GM21515 (cell line): ENCODE measurements at regions not wholly inside any gene's neighbourhood (a gene's known extent, or its start where the extent isn't known, plus 50 kb on each side); places are given as distances from the start of the nearest gene placed in this dataset.
"Not testable (repeated sequence)": the region's sequence is repeated elsewhere in the genome, so short reads cannot be mapped to it uniquely, and the experiment has no call there.

ENCODE experiments used
- ATAC-seq: cut with Tn5 transposase; IDR thresholded peaks from one replicate; pipeline ENCODE4 v1.9.1; 2021; ENCODE audit not compliant: unreplicated experiment

- ATAC-seq, result no peak
Observed at GRCh38 chr9:124164811-124165210, 92.9 kb upstream of the NEK6 start.

- ATAC-seq, result no peak
Observed at GRCh38 chr9:124174433-124174832, 83.3 kb upstream of the NEK6 start.

- ATAC-seq, result not testable (repeated sequence)
Observed at GRCh38 chr9:124177522-124177921, 80.2 kb upstream of the NEK6 start.

- ATAC-seq, result no peak
Observed at GRCh38 chr9:124179196-124180071, 78.3 kb upstream of the NEK6 start.

GRCh38 chr9:124180557-124180956 lies 77.2 kb upstream of the NEK6 start:
- no peak for ATAC-seq

- no peak for ATAC-seq
Observed at GRCh38 chr9:124182741-124183140, 75.0 kb upstream of the NEK6 start.

- ATAC-seq, result no peak
Observed at GRCh38 chr9:124183772-124184171, 74.0 kb upstream of the NEK6 start.

GRCh38 chr9:124185413-124185812 lies 72.3 kb upstream of the NEK6 start:
- no peak for ATAC-seq

GRCh38 chr9:124187311-124187710 lies 70.4 kb upstream of the NEK6 start:
- no peak for ATAC-seq

GRCh38 chr9:124188331-124189110 lies 69.2 kb upstream of the NEK6 start:
- ATAC-seq, result no peak

- ATAC-seq, result no peak
Observed at GRCh38 chr9:124190761-124191160, 67.0 kb upstream of the NEK6 start.

- ATAC-seq, result no peak
Observed at GRCh38 chr9:124191691-124192395, 65.9 kb upstream of the NEK6 start.

- ATAC-seq, result no peak
Observed at GRCh38 chr9:124196814-124197176, 61.0 kb upstream of the NEK6 start.

- peak; percentile 55 for ATAC-seq
Observed at GRCh38 chr9:124197177-124198095, 60.3 kb upstream of the NEK6 start.

- ATAC-seq, result no peak
Observed at GRCh38 chr9:124198331-124198730, 59.4 kb upstream of the NEK6 start.

- ATAC-seq, result no peak
Observed at GRCh38 chr9:124198948-124199347, 58.8 kb upstream of the NEK6 start.

- no peak for ATAC-seq
Observed at GRCh38 chr9:124199474-124199873, 58.3 kb upstream of the NEK6 start.

- peak; percentile 75 for ATAC-seq
Observed at GRCh38 chr9:124202447-124202971, 55.2 kb upstream of the NEK6 start.

GRCh38 chr9:124205686-124206352 lies 51.9 kb upstream of the NEK6 start:
- ATAC-seq, result no peak

- no peak for ATAC-seq
Observed at GRCh38 chr9:124206391-124206790, 51.4 kb upstream of the NEK6 start.
